ENCODE measurements at regions not wholly inside any gene's neighbourhood (a gene's known extent, or its start where the extent isn't known, plus 50 kb on each side); places are given as distances from the start of the nearest gene placed in this dataset.

DNA sequence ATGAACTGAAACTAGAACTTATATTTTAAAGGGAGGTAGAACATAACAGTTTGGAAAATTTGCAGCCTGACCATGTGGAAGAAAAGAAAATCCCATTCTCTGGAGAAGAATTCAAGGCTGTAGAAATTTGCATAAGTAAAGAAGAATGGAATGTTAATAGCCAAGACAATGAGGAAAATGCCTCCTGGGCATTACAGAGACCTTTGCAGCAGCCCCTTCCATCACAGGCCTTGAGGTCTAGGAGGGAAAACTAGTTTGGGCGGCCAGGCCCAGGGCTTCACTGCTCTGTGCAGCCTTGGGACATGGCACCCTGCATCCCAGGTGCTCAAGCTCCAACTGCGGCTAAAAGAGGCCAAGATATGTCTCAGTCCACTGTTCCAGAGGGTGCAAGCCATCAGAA is 1506.8 kb downstream of the PCDH18 start:
- Histone ChIP-seq H3K14ac (replicated peaks; ENCODE audit: low read depth, low read length) (no peak overlapping the region), H3K23ac (ENCODE audit: low read depth, low read length) (no peak overlapping the region), H4K20me1 (ENCODE audit: insufficient read depth, low read length) (no peaks in the 10 kb centered on the region), H3K4me2 (ENCODE audit: low read depth, low read length) (no peak overlapping the region), H3K36me3 (ENCODE audit: control insufficient read depth, insufficient read depth, low read length) (no peaks in the 10 kb centered on the region), H3K56ac (ENCODE audit: extremely low read depth, insufficient read depth, low read length) (no peak overlapping the region), H3K27me3 (ENCODE audit: control insufficient read depth, insufficient read depth, low read length) (no peaks in the 10 kb centered on the region), H3K9me3 (ENCODE audit: control insufficient read depth, insufficient read depth, low read length) (peaks cover 3% of the 10 kb centered on the region; the same call in 1 of the 2 replicates), H2BK20ac (ENCODE audit: low read depth, low read length) (no peak overlapping the region), H4K5ac (ENCODE audit: low read depth, low read length) (no peak overlapping the region), H3K9me1 (ENCODE audit: insufficient read depth, low read length) (no peaks in the 10 kb centered on the region), H3K27ac (ENCODE audit: insufficient read depth, low read length) (no peak overlapping the region), H4K91ac (ENCODE audit: insufficient read depth, low read depth, low read length) (no peak overlapping the region), H2BK5ac (ENCODE audit: low read depth, low read length, poor library complexity, severe bottlenecking) (no peak overlapping the region), H2BK120ac (ENCODE audit: low read depth, low read length) (no peak overlapping the region), H2AK5ac (ENCODE audit: low read depth, low read length) (no peak overlapping the region), H3K18ac (ENCODE audit: low read depth, low read length) (no peak overlapping the region), H2AFZ (replicated peaks; ENCODE audit: low read length, poor library complexity) (no peak overlapping the region), H2BK15ac (ENCODE audit: low read depth, low read length) (no peak overlapping the region), H3K4me1 (ENCODE audit: control insufficient read depth, insufficient read depth, low read length) (no peaks in the 10 kb centered on the region), H3K9ac (ENCODE audit: low read depth, low read length) (no peak overlapping the region), H4K8ac (ENCODE audit: low read depth in 2 of 2, low read length in 2 of 2) (no peak overlapping the region), H3K4ac (ENCODE audit: low read depth, low read length) (no peak overlapping the region), H3K4me3 (ENCODE audit: insufficient read depth, low read depth, low read length) (no peak overlapping the region), H2AK9ac (replicated peaks; ENCODE audit: low read depth, low read length, poor library complexity) (no peak overlapping the region), H3K79me1 (ENCODE audit: low read depth in 1 of 2, low read length in 2 of 2) (no peaks in the 10 kb centered on the region)
- WGBS, 2 experiments (ENCODE audit: extremely low coverage in 2 of 2, insufficient read length in 1 of 2), result 27% methylated on average over 2 of the region's 2 CpGs; no CpG with 5 or more reads in 1 of the 2 experiments
- TF ChIP-seq BHLHE40 (IDR thresholded peaks at IDR 0.05; ENCODE audit: low read depth, low read length), result no peak
- TF ChIP-seq RFX5 (IDR thresholded peaks at IDR 0.05; ENCODE audit: low read depth, low read length), result no peak
- TF ChIP-seq NFE2L2 (IDR thresholded peaks at IDR 0.05; ENCODE audit: low read depth, low read length), result no peak
- DNase-seq, result no peak
- no peak for ATAC-seq (ENCODE audit: low read depth)
- BruUV-seq (replicated peaks), result no TSS peak
- intact Hi-C loops (cut with micrococcal nuclease), result no loop called here
- in situ Hi-C loops (cut with MboI; ENCODE audit: low sequenced_read_pairs), result no loop called here
- POLR2A ChIA-PET (ENCODE audit: unreplicated experiment), result no interaction called here
- CTCF ChIA-PET, result no interaction called here
- dilution Hi-C loops (cut with HindIII; ENCODE audit: low sequenced_read_pairs, unreplicated experiment), result no loop called here

All from IMR-90 (cell line).